HCT116 (cell line): ENCODE measurements at regions not wholly inside any gene's neighbourhood (a gene's known extent, or its start where the extent isn't known, plus 50 kb on each side); places are given as distances from the start of the nearest gene placed in this dataset.

Experiments
- EGR1 ChIP-seq: IDR thresholded peaks from 2 replicates; pipeline ENCODE4 v1.6.1; 2012; ENCODE audit warnings: low read depth
- EZH2phosphoT487 ChIP-seq: fragments of 200-600 bp; IDR thresholded peaks from 2 replicates; pipeline ENCODE4 v1.6.1; 2018; ENCODE audit warnings: antibody characterized with exemption, borderline replicate concordance
- MAX ChIP-seq: IDR thresholded peaks from 2 replicates; pipeline ENCODE4 v1.6.1; 2012
- POLR2AphosphoS5 ChIP-seq: IDR thresholded peaks from 2 replicates; pipeline ENCODE4 v1.6.1; 2011; ENCODE audit warnings: mild to moderate bottlenecking, low read depth, low read length, moderate library complexity
- RAD21 ChIP-seq: IDR thresholded peaks from 2 replicates; pipeline ENCODE4 v1.6.1; 2012; ENCODE audit warnings: low read depth, mild to moderate bottlenecking
- ZNF274 ChIP-seq: fragments of 200-500 bp; sonication (Bioruptor generic); IDR thresholded peaks from 2 replicates; pipeline ENCODE4 v1.6.1; 2014; ENCODE audit warnings: mild to moderate bottlenecking, low read depth, low read length, inconsistent platforms
- TF ChIP-seq, protein P1 (sequence below), 3 experiments: fragments of 200-600 bp in 1 of 3; sonication (generic) in 1 of 3; IDR thresholded peaks in 2 of 3; conservative IDR thresholded peaks in 1 of 3; 2 replicates each; pipeline ENCODE4 v1.5.1; 2012 to 2017; ENCODE audit warnings: low read depth in 2 of 3, low read length in 2 of 3, antibody characterized with exemption in 1 of 3, borderline replicate concordance in 1 of 3, control low read depth in 1 of 3, mild to moderate bottlenecking in 1 of 3, mixed read lengths in 1 of 3, mixed run types in 1 of 3, moderate library complexity in 1 of 3; ENCODE audit not compliant: insufficient read depth in 1 of 3

DNA sequence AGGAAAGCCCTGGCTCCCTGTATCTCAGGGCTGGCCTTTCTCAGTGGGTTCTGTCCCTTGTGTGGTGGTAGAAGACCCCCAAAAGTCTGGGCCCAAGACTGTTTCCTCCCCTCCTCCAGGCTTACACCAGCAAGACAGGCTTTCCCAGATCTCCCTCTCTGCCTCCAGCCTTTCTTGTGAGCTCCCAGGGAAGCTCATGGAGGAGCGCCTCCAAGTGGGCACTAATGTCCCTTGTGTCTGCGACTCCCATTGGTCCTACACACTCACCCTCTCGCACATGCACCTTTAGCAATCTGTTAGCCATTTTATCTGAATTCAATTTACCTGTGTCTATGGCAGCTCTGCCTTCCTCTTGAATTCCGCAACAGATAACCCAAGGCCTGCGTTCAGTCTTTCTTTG is 251.1 kb upstream of the CAND1 start:
- TF ChIP-seq EZH2phosphoT487, result no peak
- TF ChIP-seq, protein P1, sequence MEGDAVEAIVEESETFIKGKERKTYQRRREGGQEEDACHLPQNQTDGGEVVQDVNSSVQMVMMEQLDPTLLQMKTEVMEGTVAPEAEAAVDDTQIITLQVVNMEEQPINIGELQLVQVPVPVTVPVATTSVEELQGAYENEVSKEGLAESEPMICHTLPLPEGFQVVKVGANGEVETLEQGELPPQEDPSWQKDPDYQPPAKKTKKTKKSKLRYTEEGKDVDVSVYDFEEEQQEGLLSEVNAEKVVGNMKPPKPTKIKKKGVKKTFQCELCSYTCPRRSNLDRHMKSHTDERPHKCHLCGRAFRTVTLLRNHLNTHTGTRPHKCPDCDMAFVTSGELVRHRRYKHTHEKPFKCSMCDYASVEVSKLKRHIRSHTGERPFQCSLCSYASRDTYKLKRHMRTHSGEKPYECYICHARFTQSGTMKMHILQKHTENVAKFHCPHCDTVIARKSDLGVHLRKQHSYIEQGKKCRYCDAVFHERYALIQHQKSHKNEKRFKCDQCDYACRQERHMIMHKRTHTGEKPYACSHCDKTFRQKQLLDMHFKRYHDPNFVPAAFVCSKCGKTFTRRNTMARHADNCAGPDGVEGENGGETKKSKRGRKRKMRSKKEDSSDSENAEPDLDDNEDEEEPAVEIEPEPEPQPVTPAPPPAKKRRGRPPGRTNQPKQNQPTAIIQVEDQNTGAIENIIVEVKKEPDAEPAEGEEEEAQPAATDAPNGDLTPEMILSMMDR (IDR thresholded peaks at IDR 0.05 in 2 of 3, conservative IDR thresholded peaks at IDR 0.05 in 1 of 3; ENCODE audit: borderline replicate concordance in 1 of 3, insufficient read depth in 1 of 3, low read depth in 2 of 3, low read length in 2 of 3), result peak; percentile 6 to 42 (median 41); a peak in 3 of 6 replicates
- TF ChIP-seq RAD21, result no peak; the same call in 1 of the 2 replicates
- no peak for TF ChIP-seq MAX
- no peak for TF ChIP-seq EGR1
- no peak for TF ChIP-seq ZNF274
- no peak for TF ChIP-seq POLR2AphosphoS5
